ENCODE measurements at regions not wholly inside any gene's neighbourhood (a gene's known extent, or its start where the extent isn't known, plus 50 kb on each side); places are given as distances from the start of the nearest gene placed in this dataset.

GRCh38 chr2:195390686-195391321 is 266.2 kb upstream of the SLC39A10 start:
- TF ChIP-seq POLR2A (IDR thresholded peaks at IDR 0.05; ENCODE audit: low read depth, low read length) = no peak
- TF ChIP-seq POLR2AphosphoS5 (IDR thresholded peaks at IDR 0.05; ENCODE audit: low read depth, low read length) = no peak
- no peak for TF ChIP-seq TAF1 (IDR thresholded peaks at IDR 0.05; ENCODE audit: borderline replicate concordance, low read depth, low read length)

Measured in GM12892 (cell line).